Fibroblast of lung (primary cell): ENCODE measurements at regions not wholly inside any gene's neighbourhood (a gene's known extent, or its start where the extent isn't known, plus 50 kb on each side); places are given as distances from the start of the nearest gene placed in this dataset.

Experiments used
- DNase-seq, 2 donors: peaks; one replicate each; pipeline versions ENCODE4 v3.0.0 to v3.0.0-alpha.2; 2010; ENCODE audit warnings: low read depth in 2 of 2
- H2AFZ ChIP-seq: 2 replicates; pipeline ENCODE4 v1.5.1; 2012; ENCODE audit warnings: low read length, control low read depth, inconsistent platforms
- H3K27ac ChIP-seq: 2 replicates; pipeline ENCODE4 v1.5.1; 2011; ENCODE audit warnings: low read length, control low read depth; ENCODE audit not compliant: insufficient read depth
- H3K27me3 ChIP-seq: 2 replicates; pipeline ENCODE4 v1.5.1; 2011; ENCODE audit warnings: mild to moderate bottlenecking, low read length; ENCODE audit not compliant: control insufficient read depth, insufficient read depth
- H3K36me3 ChIP-seq: 2 replicates; pipeline ENCODE4 v1.5.1; 2011; ENCODE audit warnings: low read length; ENCODE audit not compliant: control insufficient read depth, insufficient read depth
- H3K4me1 ChIP-seq: 2 replicates; pipeline ENCODE4 v1.5.1; 2011; ENCODE audit warnings: low read length; ENCODE audit not compliant: control insufficient read depth, insufficient read depth; ENCODE audit errors: extremely low read depth
- H3K4me2 ChIP-seq: 2 replicates; pipeline ENCODE4 v1.5.1; 2011; ENCODE audit warnings: low read length, control low read depth; ENCODE audit not compliant: insufficient read depth; ENCODE audit errors: extremely low read depth
- H3K4me3 ChIP-seq, 4 experiments: fragments of 200-600 bp in 1 of 4; sonication (generic) in 1 of 4; replicated peaks in 1 of 4; 2 replicates each; pipeline ENCODE4 v1.5.1; 2011 to 2016; ENCODE audit warnings: low read length in 4 of 4, low read depth in 3 of 4, mild to moderate bottlenecking in 3 of 4, control low read depth in 2 of 4, inconsistent platforms in 1 of 4, mixed read lengths in 1 of 4; ENCODE audit not compliant: insufficient read depth in 1 of 4; ENCODE audit errors: control extremely low read depth in 1 of 4
- H3K79me2 ChIP-seq: 2 replicates; pipeline ENCODE4 v1.5.1; 2012; ENCODE audit warnings: mild to moderate bottlenecking, low read length, inconsistent platforms; ENCODE audit not compliant: control insufficient read depth, insufficient read depth
- H3K9ac ChIP-seq: 2 replicates; pipeline ENCODE4 v1.5.1; 2011; ENCODE audit warnings: mild to moderate bottlenecking, low read length, control low read depth; ENCODE audit not compliant: insufficient read depth
- H3K9me3 ChIP-seq: 2 replicates; pipeline ENCODE4 v1.5.1; 2012; ENCODE audit warnings: low read depth, low read length; ENCODE audit not compliant: control insufficient read depth, insufficient read depth
- H4K20me1 ChIP-seq: 2 replicates; pipeline ENCODE4 v1.5.1; 2011; ENCODE audit warnings: low read length; ENCODE audit not compliant: control insufficient read depth, insufficient read depth; ENCODE audit errors: extremely low read depth
- EZH2 ChIP-seq: IDR thresholded peaks from 2 replicates; pipeline ENCODE4 v1.5.1; 2012; ENCODE audit warnings: low read length, control low read depth, mild to moderate bottlenecking; ENCODE audit errors: missing control alignments
- TF ChIP-seq, protein P1 (sequence below), 2 donors: IDR thresholded peaks in 1 of 2; conservative IDR thresholded peaks in 1 of 2; 1 replicate in 1 of 2; 2 replicates in 1 of 2; pipeline ENCODE4 v1.5.1; 2011 to 2012; ENCODE audit warnings: low read length in 2 of 2, control low read depth in 1 of 2, inconsistent platforms in 1 of 2, low read depth in 1 of 2, mild to moderate bottlenecking in 1 of 2

- Histone ChIP-seq H3K4me2 (no peak overlapping the region), H3K79me2 (no peaks in the 10 kb centered on the region), H3K4me1 (no peaks in the 10 kb centered on the region), H3K27me3 (no peaks in the 10 kb centered on the region), H3K36me3 (no peaks in the 10 kb centered on the region), H4K20me1 (no peaks in the 10 kb centered on the region), H3K9ac (no peak overlapping the region), H3K27ac (no peak overlapping the region), H3K4me3 (no peak overlapping the region), H2AFZ (no peak overlapping the region), H3K9me3 (no peaks in the 10 kb centered on the region)
- TF ChIP-seq EZH2: no peak
- TF ChIP-seq, protein P1, sequence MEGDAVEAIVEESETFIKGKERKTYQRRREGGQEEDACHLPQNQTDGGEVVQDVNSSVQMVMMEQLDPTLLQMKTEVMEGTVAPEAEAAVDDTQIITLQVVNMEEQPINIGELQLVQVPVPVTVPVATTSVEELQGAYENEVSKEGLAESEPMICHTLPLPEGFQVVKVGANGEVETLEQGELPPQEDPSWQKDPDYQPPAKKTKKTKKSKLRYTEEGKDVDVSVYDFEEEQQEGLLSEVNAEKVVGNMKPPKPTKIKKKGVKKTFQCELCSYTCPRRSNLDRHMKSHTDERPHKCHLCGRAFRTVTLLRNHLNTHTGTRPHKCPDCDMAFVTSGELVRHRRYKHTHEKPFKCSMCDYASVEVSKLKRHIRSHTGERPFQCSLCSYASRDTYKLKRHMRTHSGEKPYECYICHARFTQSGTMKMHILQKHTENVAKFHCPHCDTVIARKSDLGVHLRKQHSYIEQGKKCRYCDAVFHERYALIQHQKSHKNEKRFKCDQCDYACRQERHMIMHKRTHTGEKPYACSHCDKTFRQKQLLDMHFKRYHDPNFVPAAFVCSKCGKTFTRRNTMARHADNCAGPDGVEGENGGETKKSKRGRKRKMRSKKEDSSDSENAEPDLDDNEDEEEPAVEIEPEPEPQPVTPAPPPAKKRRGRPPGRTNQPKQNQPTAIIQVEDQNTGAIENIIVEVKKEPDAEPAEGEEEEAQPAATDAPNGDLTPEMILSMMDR (conservative IDR thresholded peaks at IDR 0.05 in 1 of 2, IDR thresholded peaks at IDR 0.05 in 1 of 2; ENCODE audit: low read depth in 1 of 2, low read length in 2 of 2): no peak
- peak; percentile 18 to 44 for DNase-seq
Observed at GRCh38 chr6:15763837-15764236, 101.0 kb upstream of the DTNBP1 start.

- Histone ChIP-seq H3K36me3 (no peaks in the 10 kb centered on the region), H3K27me3 (no peaks in the 10 kb centered on the region), H3K9me3 (no peaks in the 10 kb centered on the region), H3K4me2 (no peak overlapping the region), H4K20me1 (no peaks in the 10 kb centered on the region), H3K4me3 (no peak overlapping the region), H3K4me1 (no peaks in the 10 kb centered on the region), H3K27ac (no peak overlapping the region), H3K9ac (no peak overlapping the region), H3K79me2 (no peaks in the 10 kb centered on the region), H2AFZ (no peak overlapping the region)
- TF ChIP-seq EZH2: no peak
- TF ChIP-seq, protein P1 (conservative IDR thresholded peaks at IDR 0.05 in 1 of 2, IDR thresholded peaks at IDR 0.05 in 1 of 2; ENCODE audit: low read depth in 1 of 2, low read length in 2 of 2): no peak
- DNase-seq: peak in 1 of 2 donors; percentile 43
Observed at GRCh38 chr6:15763364-15763763, 100.5 kb upstream of the DTNBP1 start.

- H3K9ac ChIP-seq: no peak overlapping the region
- H3K79me2 ChIP-seq: no peaks in the 10 kb centered on the region
- no peaks in the 10 kb centered on the region for H4K20me1 ChIP-seq
- H3K27me3 ChIP-seq: no peaks in the 10 kb centered on the region
- no peak overlapping the region for H3K4me3 ChIP-seq
- no peak overlapping the region for H3K27ac ChIP-seq
- H3K9me3 ChIP-seq: no peaks in the 10 kb centered on the region
- TF ChIP-seq, protein P1 (conservative IDR thresholded peaks at IDR 0.05 in 1 of 2, IDR thresholded peaks at IDR 0.05 in 1 of 2; ENCODE audit: low read depth in 1 of 2, low read length in 2 of 2): no peak
- no peak for TF ChIP-seq EZH2
- no peaks in the 10 kb centered on the region for H3K4me1 ChIP-seq
- DNase-seq: no peak
- no peak overlapping the region for H3K4me2 ChIP-seq
- H2AFZ ChIP-seq: no peak overlapping the region
- no peaks in the 10 kb centered on the region for H3K36me3 ChIP-seq
Observed at GRCh38 chr6:15761045-15761502, 98.2 kb upstream of the DTNBP1 start.
